H1 (cell line): ENCODE measurements at regions not wholly inside any gene's neighbourhood (a gene's known extent, or its start where the extent isn't known, plus 50 kb on each side); places are given as distances from the start of the nearest gene placed in this dataset.

Source experiments
- ATF2 ChIP-seq: IDR thresholded peaks from 2 replicates; pipeline ENCODE4 v1.6.1; 2012; ENCODE audit warnings: low read length, inconsistent platforms
- BCL11A ChIP-seq, 2 experiments: IDR thresholded peaks; one replicate each; pipeline ENCODE4 v1.6.1; 2011; ENCODE audit warnings: low read depth in 2 of 2, low read length in 2 of 2, mild to moderate bottlenecking in 2 of 2
- CBX5 ChIP-seq: fragments of 300-800, 300-1000 bp; sonication (generic); IDR thresholded peaks from 2 replicates; pipeline ENCODE4 v1.7.1; 2016; ENCODE audit warnings: antibody characterized with exemption, low read length, low read depth
- TAF1 ChIP-seq: IDR thresholded peaks from 2 replicates; pipeline ENCODE4 v1.6.1; 2011; ENCODE audit warnings: mild to moderate bottlenecking, low read depth, low read length
- USF2 ChIP-seq: IDR thresholded peaks from 2 replicates; pipeline ENCODE4 v1.6.1; 2011; ENCODE audit warnings: low read length, improper control_type of control experiment
- ZNF274 ChIP-seq: IDR thresholded peaks from 2 replicates; pipeline ENCODE4 v1.7.0; 2012; ENCODE audit warnings: low read length, borderline replicate concordance; ENCODE audit errors: extremely low read depth

- TF ChIP-seq BCL11A (IDR thresholded peaks at IDR 0.05; ENCODE audit: low read depth in 2 of 2, low read length in 2 of 2) = no peak
- no peak for TF ChIP-seq TAF1
- no peak for TF ChIP-seq CBX5
- no peak for TF ChIP-seq ZNF274
- no peak for TF ChIP-seq ATF2
- no peak for TF ChIP-seq USF2
These were observed 203.8 kb upstream of the SVIL start (continued) for GRCh38 chr10:29838539-29838938.
